ENCODE measurements at regions not wholly inside any gene's neighbourhood (a gene's known extent, or its start where the extent isn't known, plus 50 kb on each side); places are given as distances from the start of the nearest gene placed in this dataset.

- H3K14ac ChIP-seq (ENCODE audit: low read length): no peak overlapping the region
- no peak overlapping the region for H4K91ac ChIP-seq (ENCODE audit: low read depth, low read length, poor library complexity)
- H3K36me3 ChIP-seq (replicated peaks in 1 of 2; ENCODE audit: control insufficient read depth in 2 of 2, insufficient read depth in 2 of 2, low read length in 2 of 2): no peaks in the 10 kb centered on the region
- no peaks in the 10 kb centered on the region for H3K79me1 ChIP-seq (ENCODE audit: low read depth, low read length)
- H3K18ac ChIP-seq (ENCODE audit: low read length): no peak overlapping the region
- H2BK15ac ChIP-seq (ENCODE audit: low read length): no peak overlapping the region
- no peak overlapping the region for H3K4me2 ChIP-seq (ENCODE audit: insufficient read depth, low read length, poor library complexity, severe bottlenecking)
- H3K4ac ChIP-seq (ENCODE audit: low read length): no peak overlapping the region
- no peak overlapping the region for H2BK12ac ChIP-seq (ENCODE audit: low read length)
- no peak overlapping the region for H3K4me3 ChIP-seq (ENCODE audit: low read length in 2 of 2)
- no peak overlapping the region for H3K23ac ChIP-seq (ENCODE audit: low read depth, low read length, poor library complexity)
- WGBS, 2 donors (ENCODE audit: extremely low coverage in 2 of 2, insufficient read length in 2 of 2, insufficient replicate concordance in 1 of 2): no CpG with 5 or more reads among the region's 3 CpGs
- H3K27ac ChIP-seq (replicated peaks; ENCODE audit: low read length): no peak overlapping the region
- no peak overlapping the region for H2BK120ac ChIP-seq (ENCODE audit: low read depth, low read length)
- H2AK5ac ChIP-seq (ENCODE audit: low read depth, low read length): no peak overlapping the region
- H3K9ac ChIP-seq (ENCODE audit: low read depth, low read length, poor library complexity): no peak overlapping the region
- peaks cover 0 to 10% (median 0%) of the 10 kb centered on the region in 3 experiments for H3K27me3 ChIP-seq (ENCODE audit: control insufficient read depth in 3 of 3, insufficient read depth in 3 of 3, low read depth in 1 of 3, low read length in 3 of 3)
- no peak overlapping the region for H2BK5ac ChIP-seq (ENCODE audit: low read length)
- H2AFZ ChIP-seq (ENCODE audit: low read length): no peak overlapping the region
- H4K8ac ChIP-seq (ENCODE audit: low read depth, low read length): no peak overlapping the region
- no peak for DNase-seq (ENCODE audit: low spot score)
- no peaks in the 10 kb centered on the region for H3K9me3 ChIP-seq (replicated peaks in 1 of 2; ENCODE audit: control insufficient read depth in 2 of 2, insufficient read depth in 1 of 2, low read depth in 1 of 2, low read length in 2 of 2)
- peaks cover 2 to 15% of the 10 kb centered on the region in 2 donors for H3K4me1 ChIP-seq (ENCODE audit: control insufficient read depth in 2 of 2, insufficient read depth in 1 of 2, low read depth in 1 of 2, low read length in 2 of 2)
Observed at GRCh38 chr20:50325651-50326050, 135.0 kb downstream of the CEBPB start.

- Histone ChIP-seq H3K14ac (ENCODE audit: low read length) (no peak overlapping the region), H3K23ac (ENCODE audit: low read depth, low read length, poor library complexity) (no peak overlapping the region), H3K9me3 (replicated peaks in 1 of 2; ENCODE audit: control insufficient read depth in 2 of 2, insufficient read depth in 1 of 2, low read depth in 1 of 2, low read length in 2 of 2) (no peaks in the 10 kb centered on the region), H3K36me3 (replicated peaks in 1 of 2; ENCODE audit: control insufficient read depth in 2 of 2, insufficient read depth in 2 of 2, low read length in 2 of 2) (no peaks in the 10 kb centered on the region), H2BK15ac (ENCODE audit: low read length) (no peak overlapping the region), H3K4me1 (ENCODE audit: control insufficient read depth in 2 of 2, insufficient read depth in 1 of 2, low read depth in 1 of 2, low read length in 2 of 2) (peaks cover 4 to 10% of the 10 kb centered on the region in 2 donors), H4K8ac (ENCODE audit: low read depth, low read length) (no peak overlapping the region), H3K4ac (ENCODE audit: low read length) (no peak overlapping the region), H2BK5ac (ENCODE audit: low read length) (no peak overlapping the region), H2BK120ac (ENCODE audit: low read depth, low read length) (no peak overlapping the region), H3K4me2 (ENCODE audit: insufficient read depth, low read length, poor library complexity, severe bottlenecking) (no peak overlapping the region), H3K9ac (ENCODE audit: low read depth, low read length, poor library complexity) (no peak overlapping the region), H3K79me1 (ENCODE audit: low read depth, low read length) (no peaks in the 10 kb centered on the region), H2AFZ (ENCODE audit: low read length) (no peak overlapping the region), H3K4me3 (ENCODE audit: low read length in 2 of 2) (no peak overlapping the region), H3K27ac (replicated peaks; ENCODE audit: low read length) (no peak overlapping the region), H3K18ac (ENCODE audit: low read length) (no peak overlapping the region), H4K91ac (ENCODE audit: low read depth, low read length, poor library complexity) (no peak overlapping the region), H2BK12ac (ENCODE audit: low read length) (no peak overlapping the region), H2AK5ac (ENCODE audit: low read depth, low read length) (no peak overlapping the region), H3K27me3 (ENCODE audit: control insufficient read depth in 3 of 3, insufficient read depth in 3 of 3, low read depth in 1 of 3, low read length in 3 of 3) (peaks cover 0 to 6% (median 0%) of the 10 kb centered on the region in 3 experiments)
- WGBS, 2 donors (ENCODE audit: extremely low coverage in 2 of 2, insufficient read length in 2 of 2, insufficient replicate concordance in 1 of 2): no CpG with 5 or more reads among the region's 2 CpGs
- DNase-seq (ENCODE audit: low spot score): no peak
Observed at GRCh38 chr20:50327666-50328065, 137.0 kb downstream of the CEBPB start.

GRCh38 chr20:50328222-50328979, 137.8 kb downstream of the CEBPB start:
- H3K14ac ChIP-seq (ENCODE audit: low read length): no peak overlapping the region
- peak overlapping the region; percentile 85 for H2AK5ac ChIP-seq (ENCODE audit: low read depth, low read length)
- H2BK5ac ChIP-seq (ENCODE audit: low read length): no peak overlapping the region
- no peaks in the 10 kb centered on the region for H3K36me3 ChIP-seq (replicated peaks in 1 of 2; ENCODE audit: control insufficient read depth in 2 of 2, insufficient read depth in 2 of 2, low read length in 2 of 2)
- H4K91ac ChIP-seq (ENCODE audit: low read depth, low read length, poor library complexity): no peak overlapping the region
- no peak overlapping the region for H2AFZ ChIP-seq (ENCODE audit: low read length)
- H3K79me1 ChIP-seq (ENCODE audit: low read depth, low read length): no peaks in the 10 kb centered on the region
- H3K27ac ChIP-seq (replicated peaks; ENCODE audit: low read length): no peak overlapping the region
- H4K8ac ChIP-seq (ENCODE audit: low read depth, low read length): no peak overlapping the region
- H3K27me3 ChIP-seq (ENCODE audit: control insufficient read depth in 3 of 3, insufficient read depth in 3 of 3, low read depth in 1 of 3, low read length in 3 of 3): peaks cover 0 to 3% (median 0%) of the 10 kb centered on the region in 3 experiments
- no peak overlapping the region for H3K4me2 ChIP-seq (ENCODE audit: insufficient read depth, low read length, poor library complexity, severe bottlenecking)
- no peak overlapping the region for H2BK120ac ChIP-seq (ENCODE audit: low read depth, low read length)
- H3K9me3 ChIP-seq (replicated peaks in 1 of 2; ENCODE audit: control insufficient read depth in 2 of 2, insufficient read depth in 1 of 2, low read depth in 1 of 2, low read length in 2 of 2): no peaks in the 10 kb centered on the region
- H2BK15ac ChIP-seq (ENCODE audit: low read length): no peak overlapping the region
- H3K4ac ChIP-seq (ENCODE audit: low read length): peak overlapping the region; percentile 30
- H2BK12ac ChIP-seq (ENCODE audit: low read length): peak overlapping the region; percentile 52
- H3K4me3 ChIP-seq (ENCODE audit: low read length in 2 of 2): no peak overlapping the region
- no CpG with 5 or more reads among the region's 6 CpGs for WGBS, 2 donors (ENCODE audit: extremely low coverage in 2 of 2, insufficient read length in 2 of 2, insufficient replicate concordance in 1 of 2)
- no peak overlapping the region for H3K18ac ChIP-seq (ENCODE audit: low read length)
- DNase-seq (ENCODE audit: low spot score): no peak
- H3K23ac ChIP-seq (ENCODE audit: low read depth, low read length, poor library complexity): no peak overlapping the region
- peaks cover 4 to 10% of the 10 kb centered on the region in 2 donors for H3K4me1 ChIP-seq (ENCODE audit: control insufficient read depth in 2 of 2, insufficient read depth in 1 of 2, low read depth in 1 of 2, low read length in 2 of 2)
- H3K9ac ChIP-seq (ENCODE audit: low read depth, low read length, poor library complexity): no peak overlapping the region

- no peak overlapping the region for H2AFZ ChIP-seq (ENCODE audit: low read length)
- H3K9ac ChIP-seq (ENCODE audit: low read depth, low read length, poor library complexity): no peak overlapping the region
- H3K4me1 ChIP-seq (ENCODE audit: control insufficient read depth in 2 of 2, insufficient read depth in 1 of 2, low read depth in 1 of 2, low read length in 2 of 2): peaks cover 4 to 10% of the 10 kb centered on the region in 2 donors
- no peak overlapping the region for H2AK5ac ChIP-seq (ENCODE audit: low read depth, low read length)
- no peak overlapping the region for H3K23ac ChIP-seq (ENCODE audit: low read depth, low read length, poor library complexity)
- H3K36me3 ChIP-seq (replicated peaks in 1 of 2; ENCODE audit: control insufficient read depth in 2 of 2, insufficient read depth in 2 of 2, low read length in 2 of 2): no peaks in the 10 kb centered on the region
- no peak overlapping the region for H3K4me3 ChIP-seq (ENCODE audit: low read length in 2 of 2)
- no peaks in the 10 kb centered on the region for H3K79me1 ChIP-seq (ENCODE audit: low read depth, low read length)
- H2BK5ac ChIP-seq (ENCODE audit: low read length): no peak overlapping the region
- H2BK15ac ChIP-seq (ENCODE audit: low read length): no peak overlapping the region
- no peak overlapping the region for H4K8ac ChIP-seq (ENCODE audit: low read depth, low read length)
- no peaks in the 10 kb centered on the region for H3K9me3 ChIP-seq (replicated peaks in 1 of 2; ENCODE audit: control insufficient read depth in 2 of 2, insufficient read depth in 1 of 2, low read depth in 1 of 2, low read length in 2 of 2)
- no peak overlapping the region for H3K4ac ChIP-seq (ENCODE audit: low read length)
- no peak overlapping the region for H3K27ac ChIP-seq (replicated peaks; ENCODE audit: low read length)
- H3K18ac ChIP-seq (ENCODE audit: low read length): no peak overlapping the region
- H3K27me3 ChIP-seq (ENCODE audit: control insufficient read depth in 3 of 3, insufficient read depth in 3 of 3, low read depth in 1 of 3, low read length in 3 of 3): peaks cover 0 to 3% (median 0%) of the 10 kb centered on the region in 3 experiments
- H3K4me2 ChIP-seq (ENCODE audit: insufficient read depth, low read length, poor library complexity, severe bottlenecking): no peak overlapping the region
- no peak overlapping the region for H2BK120ac ChIP-seq (ENCODE audit: low read depth, low read length)
- WGBS, 2 donors (ENCODE audit: extremely low coverage in 2 of 2, insufficient read length in 2 of 2, insufficient replicate concordance in 1 of 2): no CpG with 5 or more reads among the region's 4 CpGs
- H2BK12ac ChIP-seq (ENCODE audit: low read length): no peak overlapping the region
- no peak overlapping the region for H4K91ac ChIP-seq (ENCODE audit: low read depth, low read length, poor library complexity)
- DNase-seq (ENCODE audit: low spot score): no peak
- H3K14ac ChIP-seq (ENCODE audit: low read length): no peak overlapping the region
Observed at GRCh38 chr20:50328996-50329898, 138.6 kb downstream of the CEBPB start.

Data from neuronal stem cell (in vitro differentiated cells).